ENCODE measurements at regions not wholly inside any gene's neighbourhood (a gene's known extent, or its start where the extent isn't known, plus 50 kb on each side); places are given as distances from the start of the nearest gene placed in this dataset.

DNA sequence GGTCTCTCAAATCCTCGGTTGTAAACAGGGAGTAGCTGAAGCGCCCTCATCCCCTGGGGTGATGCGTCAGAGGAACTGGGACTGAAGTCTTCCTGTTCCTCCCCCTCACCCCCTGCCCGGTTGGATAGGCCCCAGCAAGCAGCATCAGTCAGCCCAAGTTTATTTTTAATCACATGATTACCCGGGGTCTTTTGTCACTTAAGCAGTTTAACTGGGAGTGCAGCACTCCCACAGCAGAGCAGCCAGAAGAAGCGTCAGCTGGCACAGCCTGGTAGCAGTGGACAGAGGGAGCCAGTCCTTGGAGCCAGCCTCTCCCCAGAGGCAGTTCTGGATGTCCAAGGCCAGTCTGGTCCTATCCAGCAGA is 342.1 kb downstream of the CTTN start:
- intact Hi-C loops (cut with micrococcal nuclease) (no loop called here), in situ Hi-C loops (cut with MboI) (no loop called here)
- no peak for DNase-seq (ENCODE audit: extremely low read depth in 1 of 4, low spot score in 3 of 4)
- POLR2A ChIA-PET = interaction anchor here (0.6 kb wide), 1 partner anchor 31 kb away, joined by 3 read pairs; no protein-coding TSS in a partner anchor
- TF ChIP-seq ZNF3 (CRISPR knock-in tag; IDR thresholded peaks at IDR 0.05) (no peak), SMARCC2 (IDR thresholded peaks at IDR 0.05; ENCODE audit: low read depth) (no peak), SRSF3 (IDR thresholded peaks at IDR 0.05; ENCODE audit: insufficient read depth, low read length) (no peak), ZNF165 (CRISPR knock-in tag; IDR thresholded peaks at IDR 0.05; ENCODE audit: borderline replicate concordance) (no peak), EP300 (IDR thresholded peaks at IDR 0.05; ENCODE audit: low read length) (no peak), KDM2B (CRISPR knock-in tag; IDR thresholded peaks at IDR 0.05) (no peak)
- CTCF ChIA-PET (ENCODE audit: low intra/inter-chr PET ratio) = no interaction called here
- Histone ChIP-seq H3K4me1 (replicated peaks in 1 of 2; ENCODE audit: control insufficient read depth in 2 of 2, insufficient read depth in 2 of 2, low read length in 2 of 2) (peaks cover 11 to 28% of the 10 kb centered on the region in 2 experiments; a peak in 4 of 5 replicates), H4K20me1 (replicated peaks; ENCODE audit: control insufficient read depth, insufficient read depth, low read length) (peaks cover 15% of the 10 kb centered on the region; the same call in 1 of the 2 replicates), H3K27me3 (ENCODE audit: control insufficient read depth in 2 of 2, insufficient read depth in 2 of 2, low read length in 2 of 2) (peaks cover 19 to 71% of the 10 kb centered on the region in 2 experiments), H2AFZ (ENCODE audit: low read depth, low read length) (no peak overlapping the region), H3K79me2 (ENCODE audit: control insufficient read depth, insufficient read depth, low read length) (no peaks in the 10 kb centered on the region), H3K9ac (ENCODE audit: insufficient read depth in 1 of 2, low read depth in 2 of 2, low read length in 2 of 2) (no peak overlapping the region), H3K27ac (ENCODE audit: extremely low read depth, low read depth, low read length) (no peak overlapping the region), H3K4me3 (no peak overlapping the region), H3K4me2 (ENCODE audit: insufficient read depth, low read length) (no peak overlapping the region), H3K36me3 (ENCODE audit: control insufficient read depth, insufficient read depth, low read length) (no peaks in the 10 kb centered on the region), H3K9me3 (replicated peaks; ENCODE audit: control insufficient read depth, insufficient read depth, low read depth, low read length) (no peaks in the 10 kb centered on the region), H3K9me1 (ENCODE audit: control insufficient read depth, insufficient read depth, low read length) (no peaks in the 10 kb centered on the region)
- ATAC-seq = no peak
- no TSS peak for BruUV-seq (replicated peaks)
- FAIRE-seq = no peak
- WGBS (ENCODE audit: insufficient coverage, low coverage, missing lambda C conversion rate) = 0% methylated on average over 6 of the region's 6 CpGs

DNA sequence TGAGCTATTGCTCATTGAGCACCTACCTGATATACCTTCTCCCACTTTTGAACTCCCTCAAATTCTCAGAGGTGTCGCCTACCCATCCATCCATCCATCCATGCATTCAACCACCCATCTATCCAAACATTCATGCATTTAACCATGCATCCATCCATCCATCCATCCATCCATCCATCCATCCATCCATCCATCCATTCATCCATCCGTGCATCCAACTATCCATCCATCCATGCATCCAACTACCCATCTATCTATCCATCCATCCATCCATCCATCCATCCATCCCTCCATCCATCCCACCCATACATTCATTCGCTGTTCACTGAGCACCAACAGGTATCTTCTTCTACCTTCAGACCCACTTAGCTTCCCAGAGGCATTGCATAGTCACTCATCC is 342.8 kb downstream of the CTTN start:
- H3K4me3 ChIP-seq = no peak overlapping the region
- ATAC-seq (no peak), DNase-seq (ENCODE audit: extremely low read depth in 1 of 4, low spot score in 3 of 4) (no peak), FAIRE-seq (no peak)
- no peaks in the 10 kb centered on the region for H3K9me1 ChIP-seq (ENCODE audit: control insufficient read depth, insufficient read depth, low read length)
- POLR2A ChIA-PET = no interaction called here
- no peak overlapping the region for H3K4me2 ChIP-seq (ENCODE audit: insufficient read depth, low read length)
- no peak overlapping the region for H2AFZ ChIP-seq (ENCODE audit: low read depth, low read length)
- no peak overlapping the region for H3K27ac ChIP-seq (ENCODE audit: extremely low read depth, low read depth, low read length)
- peaks cover 11 to 28% of the 10 kb centered on the region in 2 experiments; a peak in 4 of 5 replicates for H3K4me1 ChIP-seq (replicated peaks in 1 of 2; ENCODE audit: control insufficient read depth in 2 of 2, insufficient read depth in 2 of 2, low read length in 2 of 2)
- H3K36me3 ChIP-seq (ENCODE audit: control insufficient read depth, insufficient read depth, low read length) = no peaks in the 10 kb centered on the region
- H4K20me1 ChIP-seq (replicated peaks; ENCODE audit: control insufficient read depth, insufficient read depth, low read length) = peaks cover 12% of the 10 kb centered on the region; the same call in 1 of the 2 replicates
- H3K9ac ChIP-seq (ENCODE audit: insufficient read depth in 1 of 2, low read depth in 2 of 2, low read length in 2 of 2) = no peak overlapping the region
- H3K27me3 ChIP-seq (ENCODE audit: control insufficient read depth in 2 of 2, insufficient read depth in 2 of 2, low read length in 2 of 2) = peaks cover 19 to 70% of the 10 kb centered on the region in 2 experiments
- 0% methylated on average over 3 of the region's 3 CpGs for WGBS (ENCODE audit: insufficient coverage, low coverage, missing lambda C conversion rate)
- intact Hi-C loops (cut with micrococcal nuclease) = no loop called here
- H3K79me2 ChIP-seq (ENCODE audit: control insufficient read depth, insufficient read depth, low read length) = no peaks in the 10 kb centered on the region
- in situ Hi-C loops (cut with MboI) = no loop called here
- CTCF ChIA-PET (ENCODE audit: low intra/inter-chr PET ratio) = no interaction called here
- BruUV-seq (replicated peaks) = no TSS peak
- H3K9me3 ChIP-seq (replicated peaks; ENCODE audit: control insufficient read depth, insufficient read depth, low read depth, low read length) = no peaks in the 10 kb centered on the region
- TF ChIP-seq MTA3 (IDR thresholded peaks at IDR 0.05; ENCODE audit: borderline replicate concordance) = no peak
- TF ChIP-seq ETV1 (tag; conservative IDR thresholded peaks at IDR 0.05; ENCODE audit: low read depth) = no peak
- no peak for TF ChIP-seq MXI1 (IDR thresholded peaks at IDR 0.05; ENCODE audit: low read depth, low read length)
- no peak for TF ChIP-seq BHLHE40 (IDR thresholded peaks at IDR 0.05; ENCODE audit: low read length)
- no peak for TF ChIP-seq POLR2H (tag; IDR thresholded peaks at IDR 0.05; ENCODE audit: low read depth)
- TF ChIP-seq, protein P1, sequence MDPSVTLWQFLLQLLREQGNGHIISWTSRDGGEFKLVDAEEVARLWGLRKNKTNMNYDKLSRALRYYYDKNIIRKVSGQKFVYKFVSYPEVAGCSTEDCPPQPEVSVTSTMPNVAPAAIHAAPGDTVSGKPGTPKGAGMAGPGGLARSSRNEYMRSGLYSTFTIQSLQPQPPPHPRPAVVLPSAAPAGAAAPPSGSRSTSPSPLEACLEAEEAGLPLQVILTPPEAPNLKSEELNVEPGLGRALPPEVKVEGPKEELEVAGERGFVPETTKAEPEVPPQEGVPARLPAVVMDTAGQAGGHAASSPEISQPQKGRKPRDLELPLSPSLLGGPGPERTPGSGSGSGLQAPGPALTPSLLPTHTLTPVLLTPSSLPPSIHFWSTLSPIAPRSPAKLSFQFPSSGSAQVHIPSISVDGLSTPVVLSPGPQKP (CRISPR knock-in tag; IDR thresholded peaks at IDR 0.05) = no peak
- TF ChIP-seq, protein P2, sequence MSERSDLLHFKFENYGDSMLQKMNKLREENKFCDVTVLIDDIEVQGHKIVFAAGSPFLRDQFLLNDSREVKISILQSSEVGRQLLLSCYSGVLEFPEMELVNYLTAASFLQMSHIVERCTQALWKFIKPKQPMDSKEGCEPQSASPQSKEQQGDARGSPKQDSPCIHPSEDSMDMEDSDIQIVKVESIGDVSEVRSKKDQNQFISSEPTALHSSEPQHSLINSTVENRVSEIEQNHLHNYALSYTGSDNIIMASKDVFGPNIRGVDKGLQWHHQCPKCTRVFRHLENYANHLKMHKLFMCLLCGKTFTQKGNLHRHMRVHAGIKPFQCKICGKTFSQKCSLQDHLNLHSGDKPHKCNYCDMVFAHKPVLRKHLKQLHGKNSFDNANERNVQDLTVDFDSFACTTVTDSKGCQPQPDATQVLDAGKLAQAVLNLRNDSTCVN (CRISPR knock-in tag; IDR thresholded peaks at IDR 0.05) = no peak
- no peak for TF ChIP-seq ZSCAN29 (IDR thresholded peaks at IDR 0.05)
- no peak for TF ChIP-seq RFX7 (CRISPR knock-in tag; IDR thresholded peaks at IDR 0.05)
- TF ChIP-seq ZNF3 (CRISPR knock-in tag; IDR thresholded peaks at IDR 0.05) = no peak
- TF ChIP-seq MTA1 (IDR thresholded peaks at IDR 0.05; ENCODE audit: borderline replicate concordance) = no peak
- no peak for TF ChIP-seq SUPT5H (IDR thresholded peaks at IDR 0.05)

All from K562 (cell line).